OCI-LY3 (cell line): ENCODE measurements at regions not wholly inside any gene's neighbourhood (a gene's known extent, or its start where the extent isn't known, plus 50 kb on each side); places are given as distances from the start of the nearest gene placed in this dataset.

Experiments
- H2AFZ ChIP-seq: fragments of 200-600, 300-600 bp; shearing (Covaris generic); 2 replicates; pipeline ENCODE4 v1.6.0; 2014; ENCODE audit warnings: antibody characterized with exemption, low read depth, low read length
- H3K27ac ChIP-seq: fragments of 200-600, 300-600 bp; sonication (generic); 2 replicates; pipeline ENCODE4 v1.5.1; 2014; ENCODE audit warnings: mild to moderate bottlenecking, low read length, moderate library complexity, mixed read lengths
- H3K27me3 ChIP-seq: fragments of 200-600, 300-600 bp; sonication (generic); 2 replicates; pipeline ENCODE4 v1.6.1; 2014; ENCODE audit warnings: low read depth, low read length, mixed read lengths
- H3K36me3 ChIP-seq: fragments of 200-600, 300-600 bp; sonication (generic); replicated peaks from 2 replicates; pipeline ENCODE3; 2014; ENCODE audit warnings: low read depth, low read length, mixed read lengths
- H3K4me1 ChIP-seq: fragments of 300-600, 200-600 bp; sonication (generic); 2 replicates; pipeline ENCODE4 v1.6.1; 2014; ENCODE audit warnings: low read length, mixed read lengths
- H3K4me2 ChIP-seq: fragments of 200-600, 300-600 bp; sonication (generic); 2 replicates; pipeline ENCODE4 v1.6.1; 2014; ENCODE audit warnings: low read length, mixed read lengths
- H3K4me3 ChIP-seq: fragments of 300-600, 200-600 bp; sonication (generic); 2 replicates; pipeline ENCODE4 v1.5.1; 2014; ENCODE audit warnings: antibody characterized with exemption, mild to moderate bottlenecking, low read length, moderate library complexity
- H3K79me2 ChIP-seq: fragments of 300-600, 200-600 bp; shearing (Covaris generic); 2 replicates; pipeline ENCODE4 v1.6.1; 2014; ENCODE audit warnings: mild to moderate bottlenecking, low read length, mixed read lengths
- H3K9ac ChIP-seq: fragments of 300-600, 200-600 bp; shearing (Covaris generic); 2 replicates; pipeline ENCODE4 v1.6.0; 2014; ENCODE audit warnings: mild to moderate bottlenecking, low read length, moderate library complexity
- H3K9me3 ChIP-seq: fragments of 200-600, 300-600 bp; shearing (Covaris generic); 2 replicates; pipeline ENCODE4 v1.6.1; 2014; ENCODE audit warnings: low read length, mixed read lengths; ENCODE audit not compliant: insufficient read depth
- H4K20me1 ChIP-seq: fragments of 200-600, 300-600 bp; sonication (generic); 2 replicates; pipeline ENCODE4 v1.6.1; 2016; ENCODE audit warnings: low read length, mixed read lengths; ENCODE audit not compliant: insufficient read depth
- EZH2phosphoT487 ChIP-seq: fragments of 200-600 bp; shearing (Covaris generic); IDR thresholded peaks from 2 replicates; pipeline ENCODE4 v1.6.1; 2018; ENCODE audit warnings: antibody characterized with exemption, mixed run types, low read depth
- TF ChIP-seq, protein P1 (sequence below): fragments of 200-600, 300-600 bp; sonication (generic); IDR thresholded peaks from 2 replicates; pipeline ENCODE4 v1.5.1; 2014; ENCODE audit warnings: antibody characterized with exemption, low read length, low read depth

DNA sequence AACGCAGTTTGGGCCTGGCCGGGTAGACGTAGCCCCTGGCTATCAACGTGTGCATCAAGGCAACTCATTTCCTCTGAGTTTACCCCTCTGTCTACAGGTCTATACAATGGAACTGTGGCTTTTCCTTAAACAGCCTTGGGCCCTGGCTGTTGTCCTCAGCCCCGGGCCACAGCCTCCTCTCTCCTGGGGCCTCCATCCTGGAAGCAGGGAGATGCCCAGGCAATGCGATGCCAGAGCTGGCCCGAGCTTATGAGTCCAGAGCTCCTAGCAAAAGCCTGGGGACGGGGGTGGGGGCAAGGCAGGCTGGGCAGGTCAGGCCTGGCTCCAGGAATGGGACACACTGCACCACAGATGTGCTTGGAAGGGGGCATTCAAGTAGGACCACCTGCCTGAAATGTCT, 89.6 kb upstream of the SMNDC1 start:
- no peaks in the 10 kb centered on the region for H3K9me3 ChIP-seq
- H3K27me3 ChIP-seq = no peaks in the 10 kb centered on the region
- H3K4me3 ChIP-seq = no peak overlapping the region
- no peaks in the 10 kb centered on the region for H3K36me3 ChIP-seq
- no peak for TF ChIP-seq EZH2phosphoT487
- TF ChIP-seq, protein P1, sequence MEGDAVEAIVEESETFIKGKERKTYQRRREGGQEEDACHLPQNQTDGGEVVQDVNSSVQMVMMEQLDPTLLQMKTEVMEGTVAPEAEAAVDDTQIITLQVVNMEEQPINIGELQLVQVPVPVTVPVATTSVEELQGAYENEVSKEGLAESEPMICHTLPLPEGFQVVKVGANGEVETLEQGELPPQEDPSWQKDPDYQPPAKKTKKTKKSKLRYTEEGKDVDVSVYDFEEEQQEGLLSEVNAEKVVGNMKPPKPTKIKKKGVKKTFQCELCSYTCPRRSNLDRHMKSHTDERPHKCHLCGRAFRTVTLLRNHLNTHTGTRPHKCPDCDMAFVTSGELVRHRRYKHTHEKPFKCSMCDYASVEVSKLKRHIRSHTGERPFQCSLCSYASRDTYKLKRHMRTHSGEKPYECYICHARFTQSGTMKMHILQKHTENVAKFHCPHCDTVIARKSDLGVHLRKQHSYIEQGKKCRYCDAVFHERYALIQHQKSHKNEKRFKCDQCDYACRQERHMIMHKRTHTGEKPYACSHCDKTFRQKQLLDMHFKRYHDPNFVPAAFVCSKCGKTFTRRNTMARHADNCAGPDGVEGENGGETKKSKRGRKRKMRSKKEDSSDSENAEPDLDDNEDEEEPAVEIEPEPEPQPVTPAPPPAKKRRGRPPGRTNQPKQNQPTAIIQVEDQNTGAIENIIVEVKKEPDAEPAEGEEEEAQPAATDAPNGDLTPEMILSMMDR = no peak
- H4K20me1 ChIP-seq = no peaks in the 10 kb centered on the region
- H3K9ac ChIP-seq = no peak overlapping the region
- no peaks in the 10 kb centered on the region for H3K79me2 ChIP-seq
- no peak overlapping the region for H3K4me2 ChIP-seq
- H2AFZ ChIP-seq = no peak overlapping the region
- H3K27ac ChIP-seq = no peak overlapping the region
- peaks cover 16% of the 10 kb centered on the region for H3K4me1 ChIP-seq

DNA sequence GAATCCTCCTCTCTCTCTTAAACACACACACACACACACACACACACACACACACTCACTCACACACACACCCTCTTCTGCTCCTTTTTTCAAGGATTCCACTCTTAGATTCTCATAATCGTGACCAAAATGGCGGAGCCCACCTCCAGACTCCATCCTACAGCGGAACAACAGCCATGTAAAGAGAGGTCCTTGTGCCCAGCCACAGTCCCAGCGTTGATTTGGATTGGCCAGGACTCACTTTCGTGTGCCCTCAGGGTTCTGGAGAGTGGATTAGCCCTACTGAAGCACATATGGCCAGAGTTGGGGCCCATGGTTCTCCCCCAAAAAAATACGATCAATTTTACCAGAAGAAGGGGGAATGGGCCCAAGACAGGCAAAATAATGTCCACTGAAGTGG, 90.2 kb upstream of the SMNDC1 start:
- no peak overlapping the region for H3K4me2 ChIP-seq
- H3K4me3 ChIP-seq = no peak overlapping the region
- no peaks in the 10 kb centered on the region for H4K20me1 ChIP-seq
- TF ChIP-seq EZH2phosphoT487 = no peak
- TF ChIP-seq, protein P1 = no peak
- no peak overlapping the region for H2AFZ ChIP-seq
- H3K27me3 ChIP-seq = no peaks in the 10 kb centered on the region
- H3K36me3 ChIP-seq = no peaks in the 10 kb centered on the region
- H3K9me3 ChIP-seq = no peaks in the 10 kb centered on the region
- H3K4me1 ChIP-seq = peaks cover 16% of the 10 kb centered on the region
- H3K9ac ChIP-seq = no peak overlapping the region
- no peaks in the 10 kb centered on the region for H3K79me2 ChIP-seq
- no peak overlapping the region for H3K27ac ChIP-seq

GRCh38 chr10:110395350-110396283, 90.9 kb upstream of the SMNDC1 start:
- H3K27me3 ChIP-seq = no peaks in the 10 kb centered on the region
- no peak overlapping the region for H3K4me3 ChIP-seq
- H2AFZ ChIP-seq = peak overlapping the region; percentile 63; the same call in 1 of the 2 replicates
- peak overlapping the region; percentile 47 for H3K4me2 ChIP-seq
- H4K20me1 ChIP-seq = no peaks in the 10 kb centered on the region
- H3K4me1 ChIP-seq = peaks cover 16% of the 10 kb centered on the region
- no peaks in the 10 kb centered on the region for H3K36me3 ChIP-seq
- no peaks in the 10 kb centered on the region for H3K79me2 ChIP-seq
- H3K9me3 ChIP-seq = no peaks in the 10 kb centered on the region
- no peak overlapping the region for H3K27ac ChIP-seq
- TF ChIP-seq EZH2phosphoT487 = no peak
- TF ChIP-seq, protein P1 = no peak
- peak overlapping the region; percentile 22; the same call in 1 of the 2 replicates for H3K9ac ChIP-seq

- H3K4me1 ChIP-seq = peaks cover 16% of the 10 kb centered on the region
Measured at GRCh38 chr10:110396284-110396651, 91.5 kb upstream of the SMNDC1 start.

More at GRCh38 chr10:110396284-110396651, 91.5 kb upstream of the SMNDC1 start:
- TF ChIP-seq, protein P1 = no peak
- no peak for TF ChIP-seq EZH2phosphoT487
- no peaks in the 10 kb centered on the region for H4K20me1 ChIP-seq
- H3K27me3 ChIP-seq = no peaks in the 10 kb centered on the region
- peak overlapping the region; percentile 47 for H3K4me2 ChIP-seq
- H3K36me3 ChIP-seq = no peaks in the 10 kb centered on the region
- no peaks in the 10 kb centered on the region for H3K79me2 ChIP-seq
- no peak overlapping the region for H3K27ac ChIP-seq
- H3K9me3 ChIP-seq = no peaks in the 10 kb centered on the region
- H2AFZ ChIP-seq = peak overlapping the region; percentile 63; the same call in 1 of the 2 replicates
- H3K4me3 ChIP-seq = no peak overlapping the region
- H3K9ac ChIP-seq = no peak overlapping the region
